HUES6 (cell line): ENCODE measurements at regions not wholly inside any gene's neighbourhood (a gene's known extent, or its start where the extent isn't known, plus 50 kb on each side); places are given as distances from the start of the nearest gene placed in this dataset.
"Not testable (repeated sequence)": the region's sequence is repeated elsewhere in the genome, so short reads cannot be mapped to it uniquely, and the experiment has no call there.

Source experiments
- H3K27ac ChIP-seq: 2 replicates; pipeline ENCODE4 v1.7.0; 2013; ENCODE audit warnings: low read depth, mild to moderate bottlenecking, low read length, inconsistent platforms
- H3K27me3 ChIP-seq: 2 replicates; pipeline ENCODE4 v1.6.1; 2013; ENCODE audit warnings: low read length; ENCODE audit not compliant: control insufficient read depth, insufficient read depth
- H3K36me3 ChIP-seq: 2 replicates; pipeline ENCODE4 v1.6.1; 2013; ENCODE audit warnings: low read length; ENCODE audit not compliant: control insufficient read depth, insufficient read depth
- H3K4me1 ChIP-seq: 2 replicates; pipeline ENCODE4 v1.6.1; 2013; ENCODE audit warnings: low read length; ENCODE audit not compliant: control insufficient read depth, insufficient read depth
- H3K4me3 ChIP-seq: 2 replicates; pipeline ENCODE4 v1.5.1; 2013; ENCODE audit warnings: low read depth, low read length
- H3K9ac ChIP-seq: one replicate; pipeline ENCODE4 v1.6.1; 2013; ENCODE audit warnings: mild to moderate bottlenecking, low read length
- H3K9me3 ChIP-seq: 2 replicates; pipeline ENCODE4 v1.6.1; 2013; ENCODE audit warnings: low read depth, low read length; ENCODE audit not compliant: control insufficient read depth, insufficient read depth

- Histone ChIP-seq H3K9ac (no peak overlapping the region), H3K4me1 (peaks cover 6% of the 10 kb centered on the region; the same call in 1 of the 2 replicates), H3K27me3 (no peaks in the 10 kb centered on the region), H3K9me3 (no peaks in the 10 kb centered on the region), H3K27ac (no peak overlapping the region), H3K4me3 (no peak overlapping the region), H3K36me3 (no peaks in the 10 kb centered on the region)
Measured at GRCh38 chr5:96115147-96115807, 153.6 kb upstream of the ELL2 start.

DNA sequence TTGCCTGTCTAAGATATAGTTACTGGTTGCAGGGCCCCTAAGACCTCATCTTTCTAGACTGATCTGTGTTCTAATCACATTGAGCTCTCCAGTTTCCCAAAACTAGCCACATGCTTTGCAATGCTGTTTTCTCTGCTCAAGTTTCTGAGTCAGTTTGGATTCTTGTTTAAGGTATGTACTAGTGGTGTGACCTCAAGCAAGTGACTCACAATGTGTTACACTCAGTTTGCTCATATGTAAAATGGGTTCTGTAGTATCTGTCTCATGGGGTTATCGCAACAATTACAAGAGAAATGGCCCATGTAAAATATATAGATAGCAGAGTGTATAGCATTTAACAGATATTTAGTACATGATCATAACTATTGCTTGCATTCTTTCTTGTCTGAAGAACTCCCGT lies 153.1 kb upstream of the ELL2 start:
- no peak overlapping the region for H3K27ac ChIP-seq
- no peaks in the 10 kb centered on the region for H3K27me3 ChIP-seq
- H3K4me1 ChIP-seq = peaks cover 6% of the 10 kb centered on the region; the same call in 1 of the 2 replicates
- no peak overlapping the region for H3K9ac ChIP-seq
- H3K36me3 ChIP-seq = no peaks in the 10 kb centered on the region
- H3K4me3 ChIP-seq = no peak overlapping the region
- no peaks in the 10 kb centered on the region for H3K9me3 ChIP-seq

DNA sequence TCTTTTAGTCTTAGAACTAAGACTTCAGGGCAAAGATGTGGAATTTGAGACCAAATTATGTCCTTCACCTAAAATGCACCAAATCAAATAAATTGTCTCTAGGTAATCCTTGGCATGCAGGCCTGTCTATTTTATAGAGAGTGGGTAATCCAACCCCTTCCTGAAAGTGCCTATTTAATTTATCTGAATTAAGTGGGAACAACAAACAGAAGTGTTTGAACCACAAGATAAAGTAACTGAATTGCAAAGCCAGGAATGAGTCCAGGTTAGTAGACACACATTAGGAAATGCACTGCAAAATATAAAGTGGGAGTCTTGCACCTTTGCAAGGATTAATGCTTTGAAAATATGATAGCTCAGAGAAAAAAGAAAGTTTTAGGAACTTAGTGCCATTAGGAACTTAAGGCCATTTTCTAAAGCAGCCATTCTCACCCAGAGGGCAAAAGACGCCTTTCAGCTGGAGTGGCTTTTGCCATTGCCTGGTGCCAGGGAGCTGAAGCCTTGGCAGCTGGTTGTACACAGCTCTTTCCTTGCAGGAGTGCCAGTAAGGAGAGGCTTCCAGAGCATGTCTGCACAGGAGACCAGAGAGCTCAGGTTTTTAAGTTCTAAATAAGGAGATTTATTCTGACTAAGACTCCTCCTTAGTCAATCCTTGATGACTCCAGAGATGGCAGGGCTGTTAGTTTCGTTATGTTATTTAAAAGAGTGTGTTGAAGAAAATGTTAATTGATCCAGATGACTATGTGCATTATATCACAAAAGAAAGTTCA lies 151.7 kb upstream of the ELL2 start:
- peaks cover 6% of the 10 kb centered on the region; the same call in 1 of the 2 replicates for H3K4me1 ChIP-seq
- H3K36me3 ChIP-seq = no peaks in the 10 kb centered on the region
- no peak overlapping the region for H3K9ac ChIP-seq
- H3K27ac ChIP-seq = no peak overlapping the region
- peaks cover 4% of the 10 kb centered on the region; the same call in 1 of the 2 replicates for H3K9me3 ChIP-seq
- H3K27me3 ChIP-seq = no peaks in the 10 kb centered on the region
- H3K4me3 ChIP-seq = no peak overlapping the region

- no peak overlapping the region for H3K4me3 ChIP-seq
- no peaks in the 10 kb centered on the region for H3K27me3 ChIP-seq
- H3K9ac ChIP-seq = no peak overlapping the region
- peaks cover 4% of the 10 kb centered on the region; the same call in 1 of the 2 replicates for H3K9me3 ChIP-seq
- H3K4me1 ChIP-seq = peaks cover 6% of the 10 kb centered on the region; the same call in 1 of the 2 replicates
- no peak overlapping the region for H3K27ac ChIP-seq
- no peaks in the 10 kb centered on the region for H3K36me3 ChIP-seq
Measured at GRCh38 chr5:96112703-96113102, 151.1 kb upstream of the ELL2 start.

DNA sequence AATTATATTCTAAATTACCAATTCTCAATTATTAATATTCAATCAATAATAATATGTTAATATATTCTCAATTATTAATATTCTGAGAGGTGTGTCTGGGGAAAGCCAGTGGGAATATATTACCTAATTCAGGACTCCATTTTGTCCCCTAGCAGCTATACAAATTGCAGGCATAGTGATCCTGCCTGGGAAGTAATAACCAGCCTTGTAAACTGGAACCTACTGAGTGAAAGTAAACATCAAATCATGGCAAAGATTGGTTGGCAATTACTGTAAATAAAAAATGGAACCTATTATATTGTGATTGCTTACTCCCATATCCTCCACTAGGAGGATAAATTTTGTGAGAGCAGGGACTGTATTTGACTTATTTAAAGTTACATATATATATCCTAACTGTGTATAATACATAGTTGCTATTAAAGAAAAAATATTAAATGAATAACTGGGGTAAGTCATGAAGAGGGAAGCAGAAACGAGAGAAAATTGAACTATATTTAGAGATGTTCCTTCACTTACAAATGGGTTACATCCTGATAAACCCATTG lies 150.5 kb upstream of the ELL2 start:
- H3K9me3 ChIP-seq = peaks cover 4% of the 10 kb centered on the region; the same call in 1 of the 2 replicates
- H3K27me3 ChIP-seq = no peaks in the 10 kb centered on the region
- H3K4me3 ChIP-seq = no peak overlapping the region
- H3K36me3 ChIP-seq = no peaks in the 10 kb centered on the region
- no peak overlapping the region for H3K9ac ChIP-seq
- H3K4me1 ChIP-seq = peaks cover 6% of the 10 kb centered on the region; the same call in 1 of the 2 replicates
- H3K27ac ChIP-seq = no peak overlapping the region

DNA sequence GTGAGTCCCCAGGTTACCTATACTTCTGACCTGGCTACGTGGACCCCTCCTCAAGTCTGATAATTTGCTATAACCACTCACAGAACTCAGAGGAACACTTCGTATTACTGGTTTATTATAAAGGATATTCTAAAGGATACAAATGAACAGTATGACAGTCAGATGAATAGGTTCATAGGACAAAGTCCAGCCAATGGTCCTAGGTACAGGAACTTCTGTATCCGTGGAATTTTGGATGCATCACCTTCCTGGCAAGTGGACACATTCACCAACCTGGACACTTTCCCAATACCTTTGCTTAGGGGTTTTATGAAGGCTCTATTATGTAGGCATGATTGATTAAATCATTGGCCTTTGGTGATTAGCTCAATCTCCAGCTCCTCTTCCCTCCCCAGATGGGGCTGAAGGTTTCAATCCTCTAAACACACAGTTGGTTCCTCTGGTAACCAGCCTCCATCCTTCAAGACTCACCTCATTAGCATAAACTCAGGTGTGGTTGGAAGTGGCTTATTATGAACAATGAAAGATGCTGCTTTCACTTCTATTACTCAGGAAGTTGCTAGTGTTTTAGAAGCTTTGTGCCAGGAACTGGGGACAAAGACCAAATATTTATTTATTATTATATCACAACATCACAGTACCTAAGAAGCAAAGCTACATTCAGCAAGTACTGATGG lies 149.6 kb upstream of the ELL2 start:
- Histone ChIP-seq H3K27me3 (no peaks in the 10 kb centered on the region), H3K9ac (no peak overlapping the region), H3K36me3 (no peaks in the 10 kb centered on the region), H3K9me3 (peaks cover 4% of the 10 kb centered on the region; the same call in 1 of the 2 replicates), H3K4me1 (no peaks in the 10 kb centered on the region), H3K27ac (no peak overlapping the region), H3K4me3 (no peak overlapping the region)

- no peak overlapping the region for H3K4me3 ChIP-seq
- H3K27me3 ChIP-seq = no peaks in the 10 kb centered on the region
- no peak overlapping the region for H3K27ac ChIP-seq
- H3K9me3 ChIP-seq = peaks cover 4% of the 10 kb centered on the region; the same call in 1 of the 2 replicates
- no peak overlapping the region for H3K9ac ChIP-seq
- no peaks in the 10 kb centered on the region for H3K36me3 ChIP-seq
- no peaks in the 10 kb centered on the region for H3K4me1 ChIP-seq
Measured at GRCh38 chr5:96110300-96110699, 148.6 kb upstream of the ELL2 start.

- H3K4me1 ChIP-seq, H3K27me3 ChIP-seq, H3K9ac ChIP-seq, H3K27ac ChIP-seq, H3K9me3 ChIP-seq, H3K4me3 ChIP-seq, H3K36me3 ChIP-seq: not testable (repeated sequence)
Measured at GRCh38 chr5:96108629-96109028, 147.0 kb upstream of the ELL2 start.

- H3K27me3 ChIP-seq, H3K36me3 ChIP-seq, H3K4me1 ChIP-seq, H3K9ac ChIP-seq, H3K27ac ChIP-seq, H3K4me3 ChIP-seq, H3K9me3 ChIP-seq: not testable (repeated sequence)
Measured at GRCh38 chr5:96103829-96104228, 142.2 kb upstream of the ELL2 start.

GRCh38 chr5:96101358-96102089 lies 139.9 kb upstream of the ELL2 start:
- Histone ChIP-seq H3K36me3 (no peaks in the 10 kb centered on the region), H3K9me3 (no peaks in the 10 kb centered on the region), H3K27ac (no peak overlapping the region), H3K4me1 (peaks cover 1% of the 10 kb centered on the region; the same call in 1 of the 2 replicates), H3K9ac (no peak overlapping the region), H3K27me3 (no peaks in the 10 kb centered on the region), H3K4me3 (no peak overlapping the region)
